A549 (cell line): ENCODE measurements at regions not wholly inside any gene's neighbourhood (a gene's known extent, or its start where the extent isn't known, plus 50 kb on each side); places are given as distances from the start of the nearest gene placed in this dataset.

Experiments used
- CEBPB ChIP-seq, 2 experiments: fragments of >200 bp in 1 of 2; sonication (Bioruptor Twin) in 1 of 2; formaldehyde crosslinking in 1 of 2; IDR thresholded peaks; 2 replicates each; pipeline ENCODE4 v1.6.1; 2012 to 2016
- CTCF ChIP-seq: fragments of >200 bp; sonication (Bioruptor Twin); formaldehyde crosslinking; IDR thresholded peaks from 3 replicates; pipeline ENCODE4 v1.5.1; 2016
- POLR2A ChIP-seq: IDR thresholded peaks from 2 replicates; pipeline ENCODE4 v1.6.1; 2012; ENCODE audit warnings: mild to moderate bottlenecking, low read length
- POLR2AphosphoS2 ChIP-seq: conservative IDR thresholded peaks from 2 replicates; pipeline ENCODE4 v1.6.1; 2012; ENCODE audit warnings: low read length, improper control_type of control experiment, inconsistent platforms
- RCOR1 ChIP-seq: fragments of 150-350 bp; IDR thresholded peaks from 2 replicates; pipeline ENCODE4 v1.6.1; 2014; ENCODE audit warnings: antibody characterized with exemption, low read length, low read depth

GRCh38 chr1:4415476-4415875 is 238.9 kb upstream of the AJAP1 start:
- no peak for TF ChIP-seq CTCF
- TF ChIP-seq POLR2AphosphoS2, result no peak
- TF ChIP-seq RCOR1, result no peak
- no peak for TF ChIP-seq POLR2A
- no peak for TF ChIP-seq CEBPB (IDR thresholded peaks at IDR 0.05)
